Middle frontal gyrus (tissue), 1 donor: ENCODE measurements at regions not wholly inside any gene's neighbourhood (a gene's known extent, or its start where the extent isn't known, plus 50 kb on each side); places are given as distances from the start of the nearest gene placed in this dataset.
"Not testable (repeated sequence)": the region's sequence is repeated elsewhere in the genome, so short reads cannot be mapped to it uniquely, and the experiment has no call there.

Experiments
- DNase-seq: peaks from one replicate; pipeline ENCODE4 v3.0.0-alpha.2; 2015; ENCODE audit warnings: low spot score; ENCODE audit errors: extremely low spot score

GRCh38 chr5:5887833-5888232, 465.4 kb downstream of the ICE1 start:
- no peak for DNase-seq

- DNase-seq = no peak
Observed at GRCh38 chr5:5886812-5887486, 464.5 kb downstream of the ICE1 start.

DNA sequence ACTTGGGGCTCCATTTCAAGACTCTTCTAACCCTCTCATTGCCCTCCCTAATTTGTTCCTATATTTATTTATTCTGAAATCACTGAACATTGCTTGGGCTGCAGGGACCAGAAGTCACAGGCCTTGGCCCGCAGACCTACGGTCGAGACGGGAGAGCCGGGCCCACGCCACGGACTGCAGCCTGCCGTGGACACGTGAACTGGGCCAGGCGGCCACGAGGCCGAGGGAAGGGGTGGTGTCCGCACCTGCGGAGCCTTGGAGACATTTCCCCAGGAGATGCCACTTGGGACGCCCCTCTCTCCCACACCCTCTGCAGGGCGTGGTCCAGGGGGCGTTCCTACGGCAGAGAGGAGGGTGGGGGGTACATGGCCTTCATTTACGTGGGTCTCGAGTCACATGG, 463.9 kb downstream of the ICE1 start:
- no peak for DNase-seq

DNA sequence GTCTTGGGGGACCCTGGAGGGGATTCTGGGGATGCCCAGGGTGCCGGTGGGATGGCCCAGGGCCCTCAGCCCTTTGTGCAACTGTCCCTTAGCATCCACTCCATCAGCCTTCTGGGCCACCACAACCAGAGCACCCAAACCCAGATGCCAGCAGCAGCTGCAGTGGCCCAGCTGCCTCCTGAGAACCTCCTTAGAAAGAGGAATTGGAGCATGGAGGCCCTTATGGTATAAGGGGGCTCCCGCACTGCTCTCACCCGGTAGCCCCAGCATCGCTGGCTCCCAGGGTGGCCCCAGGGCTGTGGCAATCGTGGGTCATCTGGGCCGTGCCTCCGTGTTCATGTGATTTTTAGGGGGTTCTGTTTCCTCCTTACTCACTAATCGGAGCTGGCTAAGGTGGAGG, 463.3 kb downstream of the ICE1 start:
- no peak for DNase-seq

- no peak for DNase-seq
Observed at GRCh38 chr5:5884593-5884992, 462.1 kb downstream of the ICE1 start.

DNA sequence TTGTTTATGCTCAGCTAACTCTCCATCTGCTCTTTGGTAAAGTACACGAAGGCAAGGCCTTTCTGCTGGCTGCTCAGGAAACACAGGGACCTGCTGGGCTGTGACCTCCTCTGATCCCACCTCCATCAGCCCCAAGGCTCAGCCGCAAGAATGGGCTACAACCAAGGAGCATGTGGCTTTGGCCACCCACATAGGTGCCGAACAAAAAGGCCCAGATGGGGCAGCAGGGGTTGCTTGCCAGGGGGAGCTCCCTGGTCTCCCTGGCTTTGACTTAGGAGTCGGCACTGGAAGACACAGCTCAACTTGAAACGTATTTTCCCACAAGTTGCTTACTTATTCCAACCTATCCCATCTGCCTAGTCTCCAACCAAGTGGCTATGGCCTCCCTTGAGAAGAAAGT, 461.1 kb downstream of the ICE1 start:
- no peak for DNase-seq

GRCh38 chr5:5883146-5883545, 460.7 kb downstream of the ICE1 start:
- no peak for DNase-seq

GRCh38 chr5:5882706-5883105, 460.2 kb downstream of the ICE1 start:
- DNase-seq = no peak

DNA sequence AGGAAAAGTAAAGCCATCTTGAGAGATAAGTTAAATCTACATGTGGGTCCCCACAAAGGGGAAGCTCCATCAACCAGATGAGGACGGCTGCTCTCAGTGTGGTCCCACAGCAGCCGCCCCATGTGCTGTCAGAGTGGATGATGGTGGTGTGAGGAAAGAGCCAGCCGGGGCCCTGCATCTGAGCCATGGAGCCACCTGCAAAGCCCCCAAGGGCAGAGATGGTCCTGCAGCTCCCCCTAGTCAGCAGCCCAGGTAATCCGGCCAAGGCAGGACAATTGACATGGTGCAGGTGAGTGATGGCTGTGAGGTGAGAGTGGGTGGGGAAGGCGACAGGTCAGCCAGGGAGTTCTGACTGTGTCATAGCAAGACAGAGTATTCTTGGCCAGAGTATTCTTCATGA, 458.8 kb downstream of the ICE1 start:
- DNase-seq = no peak

DNA sequence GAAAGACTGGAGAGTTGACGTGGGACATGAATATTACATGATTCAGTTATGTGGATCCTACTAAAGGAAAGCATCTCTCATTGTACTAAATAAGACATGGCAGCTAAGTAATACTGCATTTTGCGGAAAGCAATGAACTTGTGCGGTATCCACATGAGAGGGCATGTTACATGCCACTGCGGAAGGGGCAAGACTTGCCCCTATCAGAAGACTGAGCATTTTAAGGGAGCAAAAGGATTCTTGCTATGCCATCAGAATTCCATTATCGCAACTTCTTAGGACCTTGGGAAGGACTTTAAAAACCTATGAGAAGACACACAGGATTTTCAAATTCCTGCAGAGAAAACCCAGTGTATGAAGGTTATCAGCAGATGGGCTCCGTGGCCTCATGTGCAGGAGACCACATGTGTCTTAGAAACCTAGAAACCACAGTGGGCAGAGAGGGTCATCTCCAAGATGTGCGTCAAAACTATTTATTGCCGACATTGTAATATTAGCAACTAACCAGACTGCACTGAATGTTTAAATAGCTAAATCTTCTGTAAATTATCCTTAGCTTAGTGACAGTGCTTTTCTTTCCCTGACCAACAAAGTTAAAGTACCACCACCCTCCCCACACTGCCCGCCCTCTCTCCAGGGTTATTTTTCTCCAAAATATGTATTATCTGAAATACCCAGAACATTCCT, 457.7 kb downstream of the ICE1 start:
- DNase-seq = no peak

DNA sequence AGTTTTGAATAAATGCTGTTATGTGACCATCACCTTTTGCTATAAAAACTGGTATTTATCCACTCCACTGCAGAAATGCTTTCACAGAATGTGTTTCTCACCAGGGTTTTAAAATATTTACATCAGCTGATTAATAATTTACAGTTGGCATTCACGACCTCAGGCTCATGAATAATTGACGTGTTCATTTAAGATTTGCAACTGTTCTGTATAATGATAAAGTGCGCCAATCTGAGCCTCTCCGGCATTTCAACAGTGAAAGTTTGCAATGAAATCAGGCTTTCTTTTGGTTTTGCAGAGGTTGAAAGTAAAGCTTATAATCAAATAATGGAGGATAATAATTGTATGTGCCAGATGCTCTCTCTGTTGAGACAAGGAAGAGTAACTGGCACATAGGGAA, 434.9 kb downstream of the ICE1 start:
- no peak for DNase-seq

DNA sequence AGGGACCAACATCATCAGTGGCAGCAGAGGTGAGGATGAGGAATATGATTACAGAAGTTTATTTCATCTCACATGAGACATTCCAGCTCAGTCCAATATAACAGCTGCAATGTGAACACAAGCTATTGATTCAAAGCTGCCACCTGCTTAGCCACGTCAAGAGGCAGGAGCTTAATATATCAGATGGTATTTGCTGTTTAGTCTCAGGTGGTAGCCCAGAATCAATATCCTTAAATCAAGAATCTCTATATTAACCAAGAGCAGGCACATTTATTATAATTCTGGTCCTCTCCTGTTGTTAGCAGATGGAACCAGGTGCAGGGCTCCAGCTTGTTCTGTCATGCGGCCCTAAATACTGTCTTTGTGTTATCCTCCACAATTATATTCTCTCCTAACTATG, 431.6 kb downstream of the ICE1 start:
- no peak for DNase-seq

DNA sequence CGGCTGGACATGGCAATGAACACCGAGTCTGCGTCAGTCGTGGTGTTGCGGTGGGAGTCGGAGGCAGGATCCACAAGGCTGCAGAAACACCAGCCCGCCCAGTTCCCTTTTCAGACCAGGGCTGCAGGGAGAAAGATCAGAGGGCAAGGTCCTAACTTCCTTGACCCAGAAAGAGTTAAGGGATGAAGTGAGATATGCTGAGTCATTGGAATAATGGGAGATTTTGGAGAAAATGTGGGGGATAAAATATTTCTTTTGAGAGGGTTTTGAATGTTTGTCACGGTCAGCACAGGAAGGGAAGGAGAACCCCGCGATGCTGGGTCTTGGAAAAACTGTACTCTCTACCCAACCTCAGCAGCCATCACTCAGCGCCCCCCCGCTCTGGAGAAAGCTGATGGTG, 416.0 kb downstream of the ICE1 start:
- DNase-seq = no peak

GRCh38 chr5:5831622-5832021, 409.1 kb downstream of the ICE1 start:
- not testable (repeated sequence) for DNase-seq

GRCh38 chr5:5828619-5829018, 406.1 kb downstream of the ICE1 start:
- DNase-seq = no peak

- no peak for DNase-seq
Observed at GRCh38 chr5:5826911-5827310, 404.4 kb downstream of the ICE1 start.

DNA sequence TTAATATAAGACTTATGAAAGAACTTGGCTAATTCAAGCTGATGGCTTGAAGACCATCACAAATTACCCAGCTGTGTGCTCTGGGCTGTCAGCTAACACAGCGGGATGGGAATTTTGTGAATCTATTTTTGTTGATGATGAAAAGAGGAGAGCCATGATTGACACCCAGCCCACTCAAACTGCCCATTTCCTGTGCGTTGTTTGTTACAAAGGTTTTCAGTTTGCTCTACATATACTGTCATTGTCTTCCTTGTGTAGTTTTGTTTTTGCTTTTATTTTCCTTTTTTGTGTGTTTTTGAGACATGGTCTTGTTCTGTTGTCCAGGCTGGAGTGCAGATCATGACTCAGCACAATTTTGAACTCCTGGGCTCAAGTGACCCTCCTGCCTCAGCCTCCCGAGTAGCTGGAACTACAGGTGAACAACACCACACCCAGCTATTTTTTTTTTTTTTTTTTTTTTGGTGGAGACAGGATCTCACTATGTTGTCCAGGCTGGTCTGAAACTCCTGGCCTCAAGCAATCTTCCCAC, 400.3 kb downstream of the ICE1 start:
- no peak for DNase-seq

DNA sequence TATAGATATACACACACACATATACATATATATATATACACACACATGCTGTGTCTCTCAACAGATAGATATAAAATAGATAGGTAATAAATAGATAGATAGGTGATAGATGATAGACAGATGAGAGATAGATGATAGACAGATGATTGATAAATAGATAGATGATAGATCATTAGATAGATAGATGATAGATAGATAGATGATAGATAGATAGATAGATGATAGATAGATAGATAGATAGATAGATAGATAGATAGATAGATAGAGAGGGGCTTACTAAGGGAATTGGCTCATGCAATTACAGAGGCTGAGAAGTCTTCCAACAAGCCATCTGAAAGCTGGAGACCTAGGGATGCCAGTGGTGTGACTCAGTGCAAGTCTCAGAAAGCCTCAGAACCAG, 394.5 kb downstream of the ICE1 start:
- DNase-seq = no peak

DNA sequence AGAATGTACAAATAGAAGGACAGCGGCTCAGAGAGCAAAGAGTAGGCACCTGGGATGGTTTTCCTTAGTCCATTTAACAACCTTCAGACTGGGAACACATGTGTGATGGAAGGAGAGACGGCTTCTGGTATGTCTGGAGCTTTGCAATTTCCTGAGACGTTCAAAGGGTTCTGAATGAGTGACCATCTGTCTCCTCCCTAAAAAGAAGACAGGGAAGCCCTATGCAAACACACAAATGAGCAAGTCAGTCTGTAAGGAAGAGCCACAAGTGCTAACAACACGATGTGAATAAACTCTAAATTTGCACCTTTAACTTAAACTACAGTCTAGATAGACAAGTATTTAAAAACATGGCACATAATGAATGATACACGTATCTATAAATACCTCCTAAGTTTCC, 391.0 kb downstream of the ICE1 start:
- no peak for DNase-seq

DNA sequence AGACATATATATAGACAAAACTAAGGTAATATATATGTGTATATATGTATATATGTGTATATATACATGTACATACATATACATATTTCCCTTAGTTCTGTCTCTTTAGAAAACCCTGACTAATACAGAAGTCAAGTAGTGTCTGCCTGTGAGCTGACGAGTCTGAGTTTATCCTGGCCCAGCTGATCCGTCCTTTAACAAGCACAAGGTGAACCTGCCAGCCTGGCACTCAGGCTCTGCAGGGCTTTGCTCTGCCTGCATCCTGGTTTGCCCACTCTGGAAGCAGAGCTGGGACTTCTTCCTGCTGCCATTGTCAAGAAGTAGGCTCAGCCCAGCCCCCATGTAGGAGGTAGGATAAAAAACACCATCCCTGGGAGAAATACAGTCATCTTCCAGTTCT, 388.0 kb downstream of the ICE1 start:
- no peak for DNase-seq

GRCh38 chr5:5805916-5806315, 383.4 kb downstream of the ICE1 start:
- no peak for DNase-seq

- no peak for DNase-seq
Observed at GRCh38 chr5:5804478-5805233, 382.2 kb downstream of the ICE1 start.
